Psoas muscle (tissue), 7 donors: ENCODE measurements at regions not wholly inside any gene's neighbourhood (a gene's known extent, or its start where the extent isn't known, plus 50 kb on each side); places are given as distances from the start of the nearest gene placed in this dataset.
A peak's percentile ranks its signal among the peaks of the same experiment; 100 is the strongest.
"Not testable (repeated sequence)": the region's sequence is repeated elsewhere in the genome, so short reads cannot be mapped to it uniquely, and the experiment has no call there.

Experiments
- ATAC-seq, 4 donors: fragments of 200-7000 bp; cut with Tn5 transposase; one replicate each; pipeline ENCODE4 v1.9.1; 2020; ENCODE audit warnings: moderate library complexity in 3 of 4, mild to moderate bottlenecking in 2 of 4
- DNase-seq, 2 donors: peaks; one replicate each; pipeline ENCODE4 v3.0.0-alpha.2; 2020
- H3K27ac ChIP-seq: fragments of 200-600 bp; one replicate; pipeline ENCODE4 v1.8.0; 2022
- H3K27me3 ChIP-seq, 3 donors: fragments of 200-600 bp in 1 of 3; one replicate each; pipeline versions ENCODE4 v1.6.1 to v1.8.0; 2013 to 2022; ENCODE audit warnings: low read length in 2 of 3, mild to moderate bottlenecking in 2 of 3, moderate library complexity in 1 of 3; ENCODE audit not compliant: insufficient read depth in 3 of 3
- H3K36me3 ChIP-seq, 2 donors: fragments of 200-600 bp in 1 of 2; one replicate each; pipeline versions ENCODE4 v1.6.1 to v1.8.0; 2013 to 2022; ENCODE audit warnings: low read depth in 1 of 2, mild to moderate bottlenecking in 1 of 2, moderate library complexity in 1 of 2; ENCODE audit not compliant: insufficient read depth in 1 of 2
- H3K4me1 ChIP-seq: fragments of 200-600 bp; one replicate; pipeline ENCODE4 v1.8.0; 2022
- H3K4me3 ChIP-seq: fragments of 200-600 bp; one replicate; pipeline ENCODE4 v1.8.0; 2022; ENCODE audit warnings: mild to moderate bottlenecking
- H3K9me3 ChIP-seq: fragments of 200-600 bp; one replicate; pipeline ENCODE4 v1.8.0; 2022
- CTCF ChIP-seq: fragments of 200-600 bp; IDR thresholded peaks from one replicate; pipeline ENCODE4 v1.8.0; 2022; ENCODE audit warnings: antibody characterized with exemption
- WGBS, 3 donors: extraction: QIAGEN DNeasy Blood & Tissue Kit; methylation state at CpG; one replicate each; pipeline versions ENCODE4 v1.1.6 to v1.1.7; 2013; 5-methylcytosine and 5-hydroxymethylcytosine counted together
- intact Hi-C, 2 donors: fragments of 100-400 bp; cut with DNase I; formaldehyde crosslinking; loops; one replicate each; pipeline versions ENCODE4 v1.11.0 to v1.14.2; 2022
- donor health status: healthy with polysubstance abuse.
- donor health status: DM: no; HTN: no; CAD: no; lungs with moderate emphysema.
- donor health status: Bipolar disorder and iron deficiency.
- donor health status: healthy.
- donor health status: DM: yes; HTN: yes; CAD: no.
- donor health status: DM: no; HTN: no; CAD: no.
- donor health status: DM: yes; HTN: yes; CAD: no.

- Histone ChIP-seq H3K36me3 (no peaks in the 10 kb centered on the region), H3K27me3 (no peaks in the 10 kb centered on the region), H3K4me1 (no peaks in the 10 kb centered on the region), H3K9me3 (no peaks in the 10 kb centered on the region), H3K4me3 (no peak overlapping the region), H3K27ac (no peak overlapping the region)
- intact Hi-C loops: no loop called here
- no peak for TF ChIP-seq CTCF
- no peak for ATAC-seq
- DNase-seq: no peak
- WGBS, 3 donors: 51 to 61% (median 55%) methylated on average over 2 of the region's 2 CpGs
These were observed 1352.0 kb downstream of the BRINP3 start for GRCh38 chr1:189125694-189126093.

GRCh38 chr1:189131576-189131975, 1346.1 kb downstream of the BRINP3 start:
- no peaks in the 10 kb centered on the region for H3K9me3 ChIP-seq
- 86 to 93% (median 92%) methylated on average over 3 of the region's 3 CpGs for WGBS, 3 donors
- ATAC-seq (no peak), DNase-seq (no peak)
- H3K36me3 ChIP-seq: no peaks in the 10 kb centered on the region
- no peaks in the 10 kb centered on the region for H3K27me3 ChIP-seq
- intact Hi-C loops: no loop called here
- H3K4me1 ChIP-seq: no peaks in the 10 kb centered on the region
- TF ChIP-seq CTCF: no peak
- H3K4me3 ChIP-seq: no peak overlapping the region
- no peak overlapping the region for H3K27ac ChIP-seq

- H3K9me3 ChIP-seq, H3K4me3 ChIP-seq, H3K36me3 ChIP-seq, ATAC-seq, H3K4me1 ChIP-seq, intact Hi-C loops, H3K27me3 ChIP-seq, H3K27ac ChIP-seq: not testable (repeated sequence)
- WGBS, 3 donors: 96 to 97% (median 96%) methylated on average over 21 to 29 of the region's 29 CpGs
- DNase-seq: peak in 1 of 2 donors; percentile 48
These were observed 1337.9 kb downstream of the BRINP3 start for GRCh38 chr1:189139748-189140147.

- WGBS, 3 donors: 70 to 87% (median 85%) methylated on average over 2 of the region's 2 CpGs
- intact Hi-C loops: no loop called here
- TF ChIP-seq CTCF: no peak
- DNase-seq: no peak
- Histone ChIP-seq H3K27me3 (no peaks in the 10 kb centered on the region), H3K4me3 (no peak overlapping the region), H3K27ac (no peak overlapping the region), H3K36me3 (no peaks in the 10 kb centered on the region), H3K4me1 (no peaks in the 10 kb centered on the region), H3K9me3 (no peaks in the 10 kb centered on the region)
- no peak for ATAC-seq
These were observed 1336.6 kb downstream of the BRINP3 start for GRCh38 chr1:189141056-189141455.

GRCh38 chr1:189149547-189150375, 1327.9 kb downstream of the BRINP3 start:
- Histone ChIP-seq H3K27ac (no peak overlapping the region), H3K4me3 (no peak overlapping the region), H3K27me3 (no peaks in the 10 kb centered on the region), H3K36me3 (no peaks in the 10 kb centered on the region), H3K9me3 (no peaks in the 10 kb centered on the region), H3K4me1 (no peaks in the 10 kb centered on the region)
- 80 to 86% (median 84%) methylated on average over 21 of the region's 21 CpGs for WGBS, 3 donors
- no peak for TF ChIP-seq CTCF
- intact Hi-C loops: no loop called here
- no peak for ATAC-seq
- no peak for DNase-seq
